GM19452 (cell line): ENCODE measurements at regions not wholly inside any gene's neighbourhood (a gene's known extent, or its start where the extent isn't known, plus 50 kb on each side); places are given as distances from the start of the nearest gene placed in this dataset.

Source experiments
- ATAC-seq: cut with Tn5 transposase; IDR thresholded peaks from one replicate; pipeline ENCODE4 v1.9.1; 2021; ENCODE audit not compliant: unreplicated experiment

DNA sequence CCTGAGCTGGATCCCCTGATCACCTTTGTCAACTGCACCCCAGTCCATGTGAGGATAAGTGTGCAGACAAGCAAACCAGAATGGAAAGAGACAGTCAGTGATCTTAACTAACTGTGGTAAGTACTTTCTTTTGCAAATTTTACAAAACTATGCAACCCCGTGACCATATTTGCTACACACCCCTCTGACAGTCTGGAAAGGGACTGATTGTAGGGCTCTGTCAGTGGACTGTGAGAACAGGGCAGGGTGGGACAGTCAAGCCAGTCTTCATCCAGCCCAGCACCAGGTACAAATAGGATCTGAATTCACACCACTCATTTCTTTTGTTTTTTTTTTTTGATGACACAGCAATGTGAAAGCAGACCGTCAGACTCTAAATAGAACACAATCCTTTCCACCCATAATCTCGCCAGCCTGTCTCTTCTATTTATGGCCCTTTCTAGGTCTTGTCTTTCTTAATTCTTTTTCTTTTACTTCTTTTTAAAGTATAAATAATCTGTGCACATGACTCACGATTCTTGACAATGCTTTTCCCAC lies 165.6 kb downstream of the ARL6IP6 start:
- ATAC-seq: no peak

- ATAC-seq: no peak
These were observed 163.1 kb downstream of the ARL6IP6 start for GRCh38 chr2:152881527-152881926.

GRCh38 chr2:152879275-152879674 lies 160.9 kb downstream of the ARL6IP6 start:
- ATAC-seq: no peak

DNA sequence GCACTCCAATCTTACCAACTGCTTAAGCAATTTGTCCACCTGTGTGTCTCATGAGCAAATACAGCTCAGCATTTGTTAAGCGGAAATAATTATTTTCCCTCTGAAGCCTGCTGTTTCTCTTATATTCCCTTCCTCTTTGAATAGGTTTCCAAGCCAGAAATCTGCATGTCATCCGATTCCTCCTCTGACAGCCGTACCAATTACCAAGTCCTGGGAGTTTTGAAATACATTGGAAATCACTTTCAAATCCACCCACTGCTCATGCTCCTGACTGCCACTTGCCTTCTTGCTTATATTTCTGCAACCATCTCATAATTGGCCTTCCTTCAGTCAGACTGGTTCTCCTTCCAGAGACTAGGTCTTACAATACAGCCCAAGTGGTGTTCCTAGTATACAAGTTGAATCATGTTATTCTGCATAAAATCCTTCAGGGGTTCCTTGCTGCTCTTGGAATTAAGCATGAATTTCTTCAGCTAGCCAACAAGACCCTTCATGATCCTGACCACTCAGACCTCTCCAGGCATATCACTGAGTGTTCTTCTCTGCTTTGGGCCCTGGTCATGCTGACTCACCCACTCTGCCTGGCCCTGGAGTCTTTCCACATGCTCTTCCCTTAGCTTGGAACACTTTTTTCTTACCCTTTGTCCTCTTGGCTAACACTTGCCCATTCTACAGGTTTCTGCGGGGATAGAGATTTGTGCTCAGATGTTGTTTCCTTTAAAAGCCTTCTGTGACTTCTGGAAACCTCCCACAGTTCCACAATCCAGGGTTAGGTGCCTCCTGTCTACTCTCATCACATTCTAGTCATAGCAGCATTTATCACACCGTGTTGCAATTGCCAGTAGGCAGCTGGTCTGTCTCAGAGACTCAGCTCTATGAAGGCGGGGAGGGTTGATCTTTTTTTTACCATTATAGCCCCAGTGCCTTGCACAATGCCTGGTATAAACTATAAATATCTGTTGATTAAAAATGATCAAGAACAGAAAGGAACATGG lies 157.6 kb downstream of the ARL6IP6 start:
- no peak for ATAC-seq

DNA sequence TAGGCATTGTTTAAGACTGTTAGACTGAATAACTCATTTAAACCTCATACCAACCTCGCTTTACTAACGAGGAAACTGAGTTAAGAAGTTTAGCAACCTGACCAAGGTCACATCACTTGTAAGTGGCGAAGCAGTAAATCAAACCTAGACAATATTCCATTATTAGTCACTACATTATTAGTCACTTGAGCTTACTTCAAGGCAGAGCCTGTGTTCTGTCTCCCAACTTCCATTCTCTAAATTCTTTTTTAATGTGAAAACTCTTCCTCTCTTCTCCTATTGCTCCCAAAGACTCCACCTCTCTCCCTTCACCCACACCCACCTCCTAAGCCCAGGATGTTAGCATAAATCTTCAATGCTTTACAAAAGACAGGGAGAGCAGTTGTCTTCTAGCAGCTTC lies 156.5 kb downstream of the ARL6IP6 start:
- ATAC-seq: no peak

DNA sequence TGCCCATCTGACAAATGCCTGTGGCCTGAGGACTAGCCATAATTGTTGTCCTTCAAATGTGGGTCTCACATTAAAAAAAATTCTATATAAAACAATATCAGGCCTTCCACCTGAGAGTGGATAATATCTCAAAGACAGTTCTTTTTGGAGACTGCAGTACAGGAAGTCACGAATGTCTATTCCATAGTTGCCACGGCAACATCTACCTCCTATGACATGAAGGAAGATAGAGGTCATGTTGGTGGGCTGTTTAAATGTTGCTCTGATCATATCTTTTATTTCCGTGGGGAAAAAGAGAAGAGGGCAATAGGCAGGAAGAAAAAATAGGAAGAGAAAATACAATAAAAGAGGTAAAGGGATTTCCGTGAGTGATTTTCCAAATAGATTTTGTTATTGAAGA lies 151.8 kb downstream of the ARL6IP6 start:
- ATAC-seq: no peak

- no peak for ATAC-seq
These were observed 149.0 kb downstream of the ARL6IP6 start for GRCh38 chr2:152867397-152867796.

DNA sequence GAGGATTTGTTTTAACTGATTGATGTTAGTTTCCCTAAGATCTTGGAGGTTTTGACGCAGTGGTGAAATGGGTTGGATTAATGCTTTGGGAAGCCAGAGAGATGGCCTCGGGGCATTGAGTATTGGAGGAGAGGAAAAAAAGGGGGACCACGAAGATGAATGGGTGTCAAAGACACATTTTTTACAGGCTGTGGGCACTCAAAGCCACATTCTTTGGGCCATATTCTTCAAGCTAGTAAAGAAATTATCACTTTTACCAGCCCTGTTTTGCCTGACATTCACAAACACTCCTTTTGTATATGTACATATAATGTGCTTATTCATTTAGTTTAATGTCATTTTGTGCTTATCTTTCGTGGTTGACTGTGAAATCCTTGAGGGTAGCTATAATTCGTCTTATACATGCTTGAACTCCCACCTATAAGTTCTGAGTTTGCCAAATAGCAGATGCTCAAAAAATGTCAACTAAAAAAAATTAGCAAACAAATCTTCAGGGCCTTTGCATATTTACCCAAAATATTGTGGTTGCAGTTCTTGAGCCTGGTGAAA lies 146.3 kb downstream of the ARL6IP6 start:
- ATAC-seq: no peak

DNA sequence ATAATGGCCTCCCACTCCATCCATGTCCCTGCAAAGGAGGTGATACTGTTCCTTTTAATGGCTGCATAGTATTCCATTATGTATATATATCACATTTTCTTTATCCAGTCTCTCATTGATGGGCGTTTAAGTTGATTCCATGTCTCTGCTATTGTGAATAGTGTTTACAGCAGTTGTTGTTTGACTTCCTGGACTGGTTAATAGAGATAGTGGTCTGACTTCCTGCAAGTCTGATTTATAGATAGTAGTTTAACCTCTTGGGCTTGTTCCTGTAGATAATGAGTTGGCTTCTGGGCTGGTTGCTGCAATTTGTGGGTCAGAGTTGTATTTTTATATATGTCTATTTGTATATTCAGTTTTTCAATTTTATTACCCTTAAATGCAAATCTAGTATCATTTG lies 145.4 kb downstream of the ARL6IP6 start:
- no peak for ATAC-seq

DNA sequence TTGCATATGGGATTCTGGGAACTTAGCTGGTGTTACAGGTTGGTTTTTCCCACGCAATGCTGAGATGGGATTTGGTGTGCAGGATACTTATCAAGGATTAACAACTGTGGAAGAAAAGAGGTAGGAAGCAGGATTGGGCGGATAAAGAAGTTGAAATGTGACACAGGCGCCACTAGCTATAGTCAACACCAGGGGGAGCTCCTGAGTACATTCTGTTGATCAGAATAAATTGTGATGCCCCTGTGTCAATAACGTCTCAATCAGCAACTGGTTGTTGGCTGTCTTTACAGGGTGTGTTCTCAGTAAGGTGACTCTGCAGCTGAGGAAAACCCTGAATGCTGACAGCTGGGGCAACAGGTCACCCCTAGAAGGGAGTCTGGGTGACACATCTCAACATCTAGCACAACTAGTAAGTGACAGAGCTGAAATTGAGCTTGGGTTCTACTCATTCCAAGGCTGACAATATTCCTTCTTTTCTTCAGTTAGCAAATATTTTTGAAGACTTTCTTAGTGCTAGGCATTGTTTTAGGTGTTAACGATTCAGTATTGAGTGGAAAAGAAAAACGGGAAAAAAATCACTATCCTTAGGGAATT lies 143.0 kb downstream of the ARL6IP6 start:
- ATAC-seq: no peak

- ATAC-seq: no peak
These were observed 140.3 kb downstream of the ARL6IP6 start for GRCh38 chr2:152858594-152859265.

DNA sequence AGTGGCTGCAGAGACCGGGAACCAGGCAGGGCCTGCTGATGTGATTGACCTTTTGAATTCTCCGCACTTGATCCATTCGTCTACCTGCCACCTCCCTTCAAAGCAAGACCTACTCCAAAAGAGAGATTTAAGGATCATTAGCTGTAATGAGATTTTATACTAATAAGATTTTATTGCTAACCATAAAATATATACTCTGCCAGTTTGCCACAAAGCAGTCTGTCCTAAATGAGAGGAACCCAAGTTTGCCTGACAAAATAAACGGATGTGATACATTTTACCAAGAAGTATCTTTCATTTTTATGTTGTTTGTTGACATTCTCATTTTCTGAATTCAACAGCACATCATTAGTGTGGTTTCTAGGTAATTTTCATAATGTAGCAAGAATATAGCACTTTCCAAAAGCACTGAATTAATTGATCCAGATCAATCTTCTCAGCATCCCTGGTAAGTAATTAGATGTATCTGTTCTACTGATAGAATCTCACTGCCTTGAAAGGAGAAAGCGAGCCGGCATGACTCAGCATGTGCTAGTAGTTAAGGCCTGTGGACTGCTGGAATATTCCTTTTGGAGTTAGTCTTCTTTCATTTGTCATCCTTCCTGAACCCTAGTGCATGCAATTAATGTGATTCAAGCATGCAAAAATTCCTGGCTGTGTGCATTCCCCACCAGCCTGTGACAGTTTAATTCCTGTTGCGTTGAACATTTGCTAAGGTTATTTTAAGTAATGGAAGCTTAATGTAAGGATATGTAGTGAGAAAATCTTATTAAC lies 128.5 kb downstream of the ARL6IP6 start:
- ATAC-seq: no peak

- ATAC-seq: no peak
These were observed 117.3 kb downstream of the ARL6IP6 start for GRCh38 chr2:152835674-152836073.

GRCh38 chr2:152827944-152828343 lies 109.5 kb downstream of the ARL6IP6 start:
- no peak for ATAC-seq

GRCh38 chr2:152826581-152827279 lies 108.3 kb downstream of the ARL6IP6 start:
- no peak for ATAC-seq

- ATAC-seq: no peak
These were observed 107.4 kb downstream of the ARL6IP6 start for GRCh38 chr2:152825834-152826233.

DNA sequence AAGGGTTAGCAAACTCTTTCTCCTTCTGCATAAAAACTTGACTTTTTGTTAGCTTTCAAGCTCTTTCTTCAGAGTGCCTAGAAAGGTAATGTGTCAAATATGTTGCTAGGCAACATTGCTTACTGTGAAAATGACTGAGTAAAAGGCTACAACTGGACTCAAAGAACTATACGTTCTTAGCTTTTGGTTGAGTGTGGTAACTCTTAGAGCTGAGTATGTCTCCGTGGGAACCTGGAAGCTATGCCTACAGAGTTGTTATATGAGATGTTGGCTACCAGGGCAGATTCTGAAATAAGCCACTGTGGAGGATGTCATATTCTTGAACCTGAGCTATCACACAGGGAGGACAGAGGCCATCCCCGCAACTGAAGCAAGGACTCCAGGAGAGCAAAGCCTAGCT lies 105.5 kb downstream of the ARL6IP6 start:
- ATAC-seq: no peak

GRCh38 chr2:152822676-152823075 lies 104.3 kb downstream of the ARL6IP6 start:
- no peak for ATAC-seq

DNA sequence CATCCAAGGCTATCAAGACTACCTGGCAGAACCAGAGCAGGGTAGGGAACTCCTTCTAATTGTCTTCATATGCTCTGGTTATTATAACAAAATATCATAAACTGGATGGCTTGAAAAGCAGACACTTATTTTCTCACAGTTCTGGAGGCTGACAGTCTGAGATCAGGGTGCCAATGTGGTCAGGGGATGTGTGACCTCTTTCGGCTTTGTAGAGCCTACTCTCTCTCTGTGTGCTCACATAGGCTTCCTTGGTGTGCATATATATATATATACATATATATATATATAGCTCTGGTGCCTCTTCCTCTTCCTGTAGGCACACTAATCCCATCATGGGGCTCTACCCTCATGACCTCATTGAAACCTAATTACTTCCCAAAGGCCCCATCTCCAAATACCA lies 101.6 kb downstream of the ARL6IP6 start:
- ATAC-seq: no peak
